ENCODE measurements at regions not wholly inside any gene's neighbourhood (a gene's known extent, or its start where the extent isn't known, plus 50 kb on each side); places are given as distances from the start of the nearest gene placed in this dataset.

- TF ChIP-seq KLF17 (tag by site-specific recombination; IDR thresholded peaks at IDR 0.05): no peak
- no peak for TF ChIP-seq ZNF692 (tag by site-specific recombination; IDR thresholded peaks at IDR 0.05)
- no peak for TF ChIP-seq ZBTB17 (tag by site-specific recombination; IDR thresholded peaks at IDR 0.05)
- no peak for TF ChIP-seq ZBTB7A (tag by site-specific recombination; IDR thresholded peaks at IDR 0.05; ENCODE audit: low read depth)
- TF ChIP-seq ZNF629 (tag by site-specific recombination; IDR thresholded peaks at IDR 0.05): no peak
- no peak for TF ChIP-seq ZNF548 (tag by site-specific recombination; IDR thresholded peaks at IDR 0.05)
- TF ChIP-seq ZEB2 (tag by site-specific recombination; IDR thresholded peaks at IDR 0.05): no peak
- TF ChIP-seq ZNF23 (tag by site-specific recombination; IDR thresholded peaks at IDR 0.05; ENCODE audit: borderline replicate concordance): no peak
- TF ChIP-seq ZNF837 (tag by site-specific recombination; IDR thresholded peaks at IDR 0.05): no peak
These were observed 138.6 kb upstream of the AKR1E2 start (continued) for GRCh38 chr10:4687397-4687796.

- no peaks in the 10 kb centered on the region for H3K4me1 ChIP-seq (ENCODE audit: control insufficient read depth, insufficient read depth, low read length)
- TF ChIP-seq ZNF670 (tag by site-specific recombination; IDR thresholded peaks at IDR 0.05; ENCODE audit: low read depth): no peak
- no peak for TF ChIP-seq GFI1B (tag by site-specific recombination; IDR thresholded peaks at IDR 0.05)
- no peak for TF ChIP-seq ZNF146 (tag by site-specific recombination; IDR thresholded peaks at IDR 0.05)
- no peak for TF ChIP-seq ZFP41 (tag by site-specific recombination; IDR thresholded peaks at IDR 0.05; ENCODE audit: borderline replicate concordance)
- no peak for TF ChIP-seq ZNF19 (tag by site-specific recombination; IDR thresholded peaks at IDR 0.05; ENCODE audit: low read depth)
- TF ChIP-seq ZNF24 (tag by site-specific recombination; IDR thresholded peaks at IDR 0.05): no peak
- TF ChIP-seq FEZF1 (tag by site-specific recombination; IDR thresholded peaks at IDR 0.05): no peak
- no peak for TF ChIP-seq REST (tag by site-specific recombination; IDR thresholded peaks at IDR 0.05)
- TF ChIP-seq ZNF660 (tag by site-specific recombination; IDR thresholded peaks at IDR 0.05): no peak
- TF ChIP-seq ZNF366 (tag by site-specific recombination; conservative IDR thresholded peaks at IDR 0.05): no peak
- TF ChIP-seq ZNF837 (tag by site-specific recombination; IDR thresholded peaks at IDR 0.05): no peak
- no peaks in the 10 kb centered on the region for H3K36me3 ChIP-seq (ENCODE audit: control insufficient read depth in 2 of 2, insufficient read depth in 1 of 2, low read length in 2 of 2)
- no peak overlapping the region for H3K27ac ChIP-seq (ENCODE audit: extremely low read depth, low read depth, low read length)
- CTCF ChIA-PET: interaction anchor here (0.7 kb wide), 2 partner anchors 18 to 32 kb away, joined by 3 to 4 read pairs; no protein-coding TSS in a partner anchor
- POLR2A ChIA-PET: interaction anchor here (0.7 kb wide), 1 partner anchor 80 kb away, joined by 3 read pairs; no protein-coding TSS in a partner anchor
- no peaks in the 10 kb centered on the region for H3K9me3 ChIP-seq (ENCODE audit: control insufficient read depth, insufficient read depth, low read depth, low read length)
- no peak overlapping the region for H3K4me3 ChIP-seq (ENCODE audit: low read depth, low read length)
These were observed 139.4 kb upstream of the AKR1E2 start for GRCh38 chr10:4686644-4686996.
